ENCODE measurements at regions not wholly inside any gene's neighbourhood (a gene's known extent, or its start where the extent isn't known, plus 50 kb on each side); places are given as distances from the start of the nearest gene placed in this dataset.
A peak's percentile ranks its signal among the peaks of the same experiment; 100 is the strongest.

DNA sequence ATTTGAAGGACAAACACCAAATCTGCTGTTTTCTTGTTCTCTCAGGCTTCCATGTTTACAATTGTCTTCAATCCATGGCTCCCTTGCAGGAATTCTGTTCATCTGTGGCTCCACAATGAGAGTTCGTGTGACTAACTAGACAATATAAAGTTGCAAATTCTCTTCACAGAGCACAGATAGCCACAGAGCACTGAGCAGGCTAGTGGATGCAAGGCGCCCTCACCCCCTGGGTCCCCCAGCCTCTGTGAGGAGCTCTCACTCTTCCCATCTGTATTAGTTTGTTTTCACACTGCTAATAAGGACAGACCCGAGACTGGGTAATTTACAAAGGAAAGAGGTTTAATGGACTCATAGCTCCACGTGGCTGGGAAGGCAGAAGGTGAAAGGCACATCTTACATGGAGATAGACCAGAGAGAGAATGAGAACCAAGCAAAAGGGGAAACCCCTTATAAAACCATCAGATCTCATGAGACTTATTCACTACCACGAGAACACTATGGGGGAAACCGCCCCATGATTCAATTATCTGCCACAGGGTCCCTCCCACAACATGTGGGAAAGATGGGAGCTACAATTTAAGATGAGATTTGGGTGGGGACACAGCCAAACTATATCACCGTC, 82.5 kb upstream of the STX18 start:
- Histone ChIP-seq H3K4me3 (ENCODE audit: low read depth, low read length) (no peak overlapping the region), H3K36me3 (no peaks in the 10 kb centered on the region), H3K9me3 (no peaks in the 10 kb centered on the region), H3K4me1 (peaks cover 19% of the 10 kb centered on the region), H3K27me3 (no peaks in the 10 kb centered on the region)
- TF ChIP-seq, protein P1, sequence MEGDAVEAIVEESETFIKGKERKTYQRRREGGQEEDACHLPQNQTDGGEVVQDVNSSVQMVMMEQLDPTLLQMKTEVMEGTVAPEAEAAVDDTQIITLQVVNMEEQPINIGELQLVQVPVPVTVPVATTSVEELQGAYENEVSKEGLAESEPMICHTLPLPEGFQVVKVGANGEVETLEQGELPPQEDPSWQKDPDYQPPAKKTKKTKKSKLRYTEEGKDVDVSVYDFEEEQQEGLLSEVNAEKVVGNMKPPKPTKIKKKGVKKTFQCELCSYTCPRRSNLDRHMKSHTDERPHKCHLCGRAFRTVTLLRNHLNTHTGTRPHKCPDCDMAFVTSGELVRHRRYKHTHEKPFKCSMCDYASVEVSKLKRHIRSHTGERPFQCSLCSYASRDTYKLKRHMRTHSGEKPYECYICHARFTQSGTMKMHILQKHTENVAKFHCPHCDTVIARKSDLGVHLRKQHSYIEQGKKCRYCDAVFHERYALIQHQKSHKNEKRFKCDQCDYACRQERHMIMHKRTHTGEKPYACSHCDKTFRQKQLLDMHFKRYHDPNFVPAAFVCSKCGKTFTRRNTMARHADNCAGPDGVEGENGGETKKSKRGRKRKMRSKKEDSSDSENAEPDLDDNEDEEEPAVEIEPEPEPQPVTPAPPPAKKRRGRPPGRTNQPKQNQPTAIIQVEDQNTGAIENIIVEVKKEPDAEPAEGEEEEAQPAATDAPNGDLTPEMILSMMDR (IDR thresholded peaks at IDR 0.05; ENCODE audit: low read depth, low read length), result no peak
- DNase-seq, result no peak

DNA sequence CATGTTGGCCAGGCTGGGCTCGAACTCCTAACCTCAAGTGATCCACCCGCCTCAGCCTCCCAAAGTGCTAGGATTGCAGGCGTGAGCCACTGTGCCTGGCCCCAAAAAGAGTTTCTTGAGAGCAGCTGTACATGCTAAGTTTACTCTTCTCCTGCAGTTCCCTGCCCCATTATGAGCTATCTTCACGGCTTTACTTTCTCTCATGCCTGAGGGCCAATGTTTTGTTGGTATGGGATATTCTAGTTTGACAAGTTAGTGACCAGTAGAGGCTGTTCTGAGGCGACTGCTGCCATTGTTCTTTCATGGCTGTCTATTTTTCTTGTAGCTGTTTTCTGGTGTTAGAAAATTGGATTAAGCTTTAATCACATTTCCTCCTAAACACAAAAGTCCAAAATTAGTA, 78.0 kb upstream of the STX18 start:
- Histone ChIP-seq H3K36me3 (no peaks in the 10 kb centered on the region), H3K27me3 (no peaks in the 10 kb centered on the region), H3K4me3 (ENCODE audit: low read depth, low read length) (no peak overlapping the region), H3K9me3 (no peaks in the 10 kb centered on the region), H3K4me1 (peaks cover 10% of the 10 kb centered on the region)
- DNase-seq, result no peak
- TF ChIP-seq, protein P1 (IDR thresholded peaks at IDR 0.05; ENCODE audit: low read depth, low read length), result 0 out of 2 replicates have a peak, but pooled peaks have one; percentile 6

DNA sequence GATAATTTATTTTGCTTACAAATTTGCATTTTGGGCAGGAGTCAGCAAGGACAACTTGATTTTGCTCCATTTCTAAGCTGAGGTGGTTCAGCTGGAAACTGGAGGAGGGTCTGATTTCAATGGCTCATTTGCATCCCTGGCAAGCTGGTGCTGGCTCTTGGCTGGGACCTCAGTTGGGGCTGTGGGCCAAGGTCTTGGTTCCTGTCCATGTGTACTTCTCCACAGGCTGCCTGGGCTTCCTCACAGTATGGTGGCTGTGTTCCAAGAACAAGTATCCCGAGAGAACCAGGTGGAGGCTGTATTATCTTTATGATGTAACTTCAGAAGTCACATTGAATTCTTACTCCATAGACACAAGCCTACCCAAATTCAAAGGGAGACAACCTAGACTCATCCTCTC, 77.0 kb upstream of the STX18 start:
- TF ChIP-seq, protein P1 (IDR thresholded peaks at IDR 0.05; ENCODE audit: low read depth, low read length), result no peak
- no peak overlapping the region for H3K4me3 ChIP-seq (ENCODE audit: low read depth, low read length)
- H3K9me3 ChIP-seq, result no peaks in the 10 kb centered on the region
- peaks cover 10% of the 10 kb centered on the region for H3K4me1 ChIP-seq
- DNase-seq, result no peak
- no peaks in the 10 kb centered on the region for H3K36me3 ChIP-seq
- H3K27me3 ChIP-seq, result no peaks in the 10 kb centered on the region

DNA sequence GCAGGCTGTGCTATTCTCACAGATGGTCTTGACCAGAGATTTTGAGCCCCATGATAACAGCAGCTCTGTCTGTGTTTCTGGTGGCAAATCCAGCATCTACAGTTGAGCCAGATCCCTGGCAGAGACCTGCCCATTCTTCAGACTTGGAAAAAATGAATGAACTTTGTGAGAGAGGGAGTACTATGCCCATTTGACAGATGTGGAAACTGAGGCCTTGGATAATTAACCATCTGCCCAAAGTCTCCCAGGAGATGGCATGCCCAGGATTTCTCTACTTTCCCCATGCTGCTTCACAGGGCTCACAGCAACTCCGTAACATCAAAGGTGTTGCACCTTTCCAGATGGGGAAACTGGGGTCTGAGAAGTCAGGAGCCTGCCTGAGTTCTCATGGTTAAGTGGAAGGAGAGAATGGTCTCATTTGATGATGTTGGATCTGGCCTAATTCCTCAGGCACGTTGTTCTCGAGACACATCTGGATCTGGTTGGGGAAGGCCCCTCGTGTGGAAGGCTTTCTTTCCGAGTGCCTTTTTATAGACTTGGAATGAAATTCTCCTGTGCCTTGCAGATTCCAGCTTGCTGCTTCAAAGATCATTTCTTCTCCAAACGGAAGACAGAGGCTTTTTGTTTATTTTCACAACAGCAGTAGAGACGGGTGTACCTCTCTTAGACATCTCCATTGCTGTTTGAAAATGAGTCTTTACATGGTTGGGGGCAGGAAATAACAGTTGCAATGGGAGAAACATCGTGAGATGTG, 73.3 kb upstream of the STX18 start:
- H3K27me3 ChIP-seq, result no peaks in the 10 kb centered on the region
- TF ChIP-seq, protein P1 (IDR thresholded peaks at IDR 0.05; ENCODE audit: low read depth, low read length), result no peak
- no peaks in the 10 kb centered on the region for H3K36me3 ChIP-seq
- no peak overlapping the region for H3K4me3 ChIP-seq (ENCODE audit: low read depth, low read length)
- no peaks in the 10 kb centered on the region for H3K9me3 ChIP-seq
- DNase-seq, result no peak
- H3K4me1 ChIP-seq, result peaks cover 4% of the 10 kb centered on the region

DNA sequence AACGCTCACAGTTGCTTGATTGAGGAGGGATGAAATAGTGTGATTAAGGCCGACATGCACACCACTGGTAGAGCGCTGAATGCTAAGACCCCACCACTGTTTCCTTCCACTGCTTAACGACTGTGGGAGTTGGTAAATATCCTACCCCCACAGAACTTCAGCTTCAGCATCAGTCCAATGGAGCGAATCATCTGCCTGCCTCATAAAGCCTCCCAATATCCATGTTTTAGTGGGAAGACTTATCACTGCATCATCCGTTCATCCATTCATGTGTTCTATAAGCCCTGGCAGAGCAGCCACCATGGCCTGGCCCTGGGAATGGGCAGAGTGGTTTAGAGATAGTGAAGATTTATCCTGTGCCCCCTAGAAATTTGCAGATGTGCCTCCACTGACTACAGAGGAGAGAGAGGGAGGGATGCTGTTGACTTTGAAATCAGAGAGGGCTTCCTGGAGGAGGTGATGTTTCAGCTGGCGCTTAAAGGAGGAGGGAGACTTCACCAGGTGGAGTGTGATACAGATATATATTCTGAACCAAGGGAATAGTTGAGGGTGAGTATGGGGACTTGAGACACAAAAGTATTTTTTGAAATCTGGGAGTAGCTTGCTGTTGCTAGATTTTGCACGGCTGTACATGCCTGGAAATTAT, 71.9 kb upstream of the STX18 start:
- no peaks in the 10 kb centered on the region for H3K9me3 ChIP-seq
- no peaks in the 10 kb centered on the region for H3K27me3 ChIP-seq
- no peak overlapping the region for H3K4me3 ChIP-seq (ENCODE audit: low read depth, low read length)
- no peak for DNase-seq
- no peaks in the 10 kb centered on the region; the same call in 1 of the 2 replicates for H3K4me1 ChIP-seq
- no peaks in the 10 kb centered on the region for H3K36me3 ChIP-seq
- TF ChIP-seq, protein P1 (IDR thresholded peaks at IDR 0.05; ENCODE audit: low read depth, low read length), result no peak

DNA sequence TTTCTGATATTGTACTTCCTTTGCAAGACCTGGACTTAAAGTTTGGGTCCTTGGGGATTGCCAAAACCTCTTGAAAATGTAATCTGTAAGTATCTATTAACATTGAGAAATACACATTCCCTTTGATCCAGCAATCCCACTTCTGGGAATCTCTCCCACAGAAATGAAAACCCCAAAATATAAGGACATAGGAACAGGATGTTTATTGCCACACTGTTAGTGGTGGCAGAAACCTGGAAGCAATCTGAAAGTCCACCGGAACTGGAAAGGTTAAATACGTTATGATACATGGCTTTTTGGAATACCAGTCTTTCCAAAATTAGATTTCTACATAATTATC, 71.2 kb upstream of the STX18 start:
- TF ChIP-seq, protein P1 (IDR thresholded peaks at IDR 0.05; ENCODE audit: low read depth, low read length), result no peak
- no peaks in the 10 kb centered on the region for H3K27me3 ChIP-seq

More for the DNA sequence above, 71.2 kb upstream of the STX18 start:
- Histone ChIP-seq H3K36me3 (no peaks in the 10 kb centered on the region), H3K9me3 (no peaks in the 10 kb centered on the region), H3K4me3 (ENCODE audit: low read depth, low read length) (no peak overlapping the region), H3K4me1 (no peaks in the 10 kb centered on the region)
- no peak for DNase-seq
